Activated B cell treated with CpG ODN at 0.5 μM for 24 hours (primary cell): ENCODE measurements at regions not wholly inside any gene's neighbourhood (a gene's known extent, or its start where the extent isn't known, plus 50 kb on each side); places are given as distances from the start of the nearest gene placed in this dataset.
"Not testable (repeated sequence)": the region's sequence is repeated elsewhere in the genome, so short reads cannot be mapped to it uniquely, and the experiment has no call there.

Experiments
- ATAC-seq: fragments of 200-7000 bp; cut with Tn5 transposase; one replicate; pipeline ENCODE4 v1.10.0; 2021; ENCODE audit warnings: low read depth, mild to moderate bottlenecking, moderate library complexity
- CTCF ChIA-PET: fragments of 350-600 bp; sonication (Branson Sonifier 250); formaldehyde crosslinking; loops from one replicate; lab custom pipeline; 2021; ENCODE audit warnings: antibody characterized with exemption; lab: Charles Lee
- POLR2A ChIA-PET: fragments of 350-600 bp; sonication (Branson Sonifier 250); formaldehyde crosslinking; loops from one replicate; lab custom pipeline; 2021; ENCODE audit warnings: antibody characterized with exemption; lab: Charles Lee
- DNase-seq: peaks from one replicate; pipeline ENCODE4 v3.0.0; 2022
- H3K27ac Mint-ChIP-seq: one replicate; pipeline ENCODE4 v1.8.0; 2020; ENCODE audit warnings: mixed read lengths
- H3K27me3 Mint-ChIP-seq: one replicate; pipeline ENCODE4 v1.8.0; 2021; ENCODE audit warnings: mixed read lengths
- H3K36me3 Mint-ChIP-seq: one replicate; pipeline ENCODE4 v1.8.0; 2021; ENCODE audit warnings: low read depth, mixed read lengths
- H3K4me1 Mint-ChIP-seq: one replicate; pipeline ENCODE4 v1.8.0; 2021; ENCODE audit warnings: mixed read lengths
- H3K4me3 Mint-ChIP-seq: one replicate; pipeline ENCODE4 v1.8.0; 2020; ENCODE audit warnings: mild to moderate bottlenecking, mixed read lengths
- H3K9me3 Mint-ChIP-seq: one replicate; pipeline ENCODE4 v1.8.0; 2020; ENCODE audit warnings: mixed read lengths
- CTCF ChIP-seq: fragments of 200-600 bp; IDR thresholded peaks from one replicate; pipeline ENCODE4 v1.8.0; 2022; ENCODE audit warnings: antibody characterized with exemption, mild to moderate bottlenecking
- intact Hi-C: fragments of 100-400 bp; cut with micrococcal nuclease; formaldehyde crosslinking; loops from one replicate; pipeline ENCODE4 v1.15.1; 2024

- Mint-ChIP-seq H3K36me3 (no peaks in the 10 kb centered on the region), H3K27ac (no peak overlapping the region), H3K4me1 (peaks cover 13% of the 10 kb centered on the region), H3K27me3 (peaks cover 10% of the 10 kb centered on the region), H3K9me3 (no peaks in the 10 kb centered on the region), H3K4me3 (no peak overlapping the region)
- TF ChIP-seq CTCF: no peak
- intact Hi-C loops: no loop called here
- no peak for ATAC-seq
- DNase-seq: no peak
- CTCF ChIA-PET: no interaction called here
- POLR2A ChIA-PET: no interaction called here
Measured at GRCh38 chr10:5288359-5288758, 76.4 kb upstream of the UCN3 start.

GRCh38 chr10:5289228-5289627, 75.5 kb upstream of the UCN3 start:
- peaks cover 13% of the 10 kb centered on the region for H3K4me1 Mint-ChIP-seq
- H3K27ac Mint-ChIP-seq, POLR2A ChIA-PET, H3K9me3 Mint-ChIP-seq, DNase-seq, intact Hi-C loops, H3K27me3 Mint-ChIP-seq, H3K36me3 Mint-ChIP-seq, ATAC-seq, CTCF ChIA-PET, H3K4me3 Mint-ChIP-seq: not testable (repeated sequence)

- no peak overlapping the region for H3K4me3 Mint-ChIP-seq
- H3K27ac Mint-ChIP-seq: no peak overlapping the region
- H3K9me3 Mint-ChIP-seq: no peaks in the 10 kb centered on the region
- no peaks in the 10 kb centered on the region for H3K36me3 Mint-ChIP-seq
- intact Hi-C loops: no loop called here
- POLR2A ChIA-PET: no interaction called here
- DNase-seq (no peak), ATAC-seq (no peak)
- H3K27me3 Mint-ChIP-seq: peaks cover 3% of the 10 kb centered on the region
- H3K4me1 Mint-ChIP-seq: peaks cover 13% of the 10 kb centered on the region
- CTCF ChIA-PET: no interaction called here
- no peak for TF ChIP-seq CTCF
Measured at GRCh38 chr10:5291501-5292195, 73.1 kb upstream of the UCN3 start.

- Mint-ChIP-seq H3K9me3 (no peaks in the 10 kb centered on the region), H3K4me1 (peaks cover 13% of the 10 kb centered on the region), H3K27ac (no peak overlapping the region), H3K4me3 (no peak overlapping the region), H3K27me3 (peaks cover 3% of the 10 kb centered on the region), H3K36me3 (no peaks in the 10 kb centered on the region)
- DNase-seq (no peak), ATAC-seq (no peak)
- POLR2A ChIA-PET: no interaction called here
- intact Hi-C loops: no loop called here
- TF ChIP-seq CTCF: no peak
- CTCF ChIA-PET: no interaction called here
Measured at GRCh38 chr10:5292196-5292735, 72.5 kb upstream of the UCN3 start.

GRCh38 chr10:5292970-5293369, 71.8 kb upstream of the UCN3 start:
- H3K4me3 Mint-ChIP-seq, ATAC-seq, DNase-seq, intact Hi-C loops, H3K27ac Mint-ChIP-seq, H3K9me3 Mint-ChIP-seq, H3K36me3 Mint-ChIP-seq, H3K27me3 Mint-ChIP-seq, CTCF ChIA-PET, POLR2A ChIA-PET: not testable (repeated sequence)
- H3K4me1 Mint-ChIP-seq: peaks cover 13% of the 10 kb centered on the region

GRCh38 chr10:5293691-5294550, 70.8 kb upstream of the UCN3 start:
- Mint-ChIP-seq H3K27ac (no peak overlapping the region), H3K27me3 (no peaks in the 10 kb centered on the region), H3K36me3 (no peaks in the 10 kb centered on the region), H3K4me3 (no peak overlapping the region), H3K9me3 (no peaks in the 10 kb centered on the region), H3K4me1 (peaks cover 13% of the 10 kb centered on the region)
- DNase-seq: no peak
- ChIA-PET CTCF (no interaction called here), POLR2A (no interaction called here)
- intact Hi-C loops: no loop called here
- TF ChIP-seq CTCF: no peak
- no peak for ATAC-seq
